Muscle layer of colon (tissue), 2 donors: ENCODE measurements at regions not wholly inside any gene's neighbourhood (a gene's known extent, or its start where the extent isn't known, plus 50 kb on each side); places are given as distances from the start of the nearest gene placed in this dataset.

Experiments
- H3K27ac ChIP-seq: one replicate; pipeline ENCODE4 v1.7.0; 2013; ENCODE audit warnings: low read depth, mild to moderate bottlenecking, low read length, moderate library complexity
- H3K27me3 ChIP-seq, 2 donors: one replicate each; pipeline ENCODE4 v1.7.0; 2013; ENCODE audit warnings: low read length in 2 of 2, mild to moderate bottlenecking in 2 of 2; ENCODE audit not compliant: insufficient read depth in 2 of 2, control insufficient read depth in 1 of 2
- H3K36me3 ChIP-seq: one replicate; pipeline ENCODE4 v1.7.0; 2013; ENCODE audit warnings: mild to moderate bottlenecking, low read length; ENCODE audit not compliant: insufficient read depth
- H3K4me1 ChIP-seq: one replicate; pipeline ENCODE4 v1.7.0; 2013; ENCODE audit warnings: mild to moderate bottlenecking, low read length; ENCODE audit not compliant: insufficient read depth
- H3K4me3 ChIP-seq, 2 donors: one replicate each; pipeline ENCODE4 v1.7.0; 2013; ENCODE audit warnings: low read length in 2 of 2, low read depth in 1 of 2, mild to moderate bottlenecking in 1 of 2, moderate library complexity in 1 of 2
- H3K9ac ChIP-seq: one replicate; pipeline ENCODE4 v1.7.0; 2013; ENCODE audit warnings: low read length
- H3K9me3 ChIP-seq: one replicate; pipeline ENCODE4 v1.7.0; 2013; ENCODE audit warnings: mild to moderate bottlenecking, low read length
- donor health status: abdominal sarcoma.
- donor health status: Adenocarcinoma of cecum.

DNA sequence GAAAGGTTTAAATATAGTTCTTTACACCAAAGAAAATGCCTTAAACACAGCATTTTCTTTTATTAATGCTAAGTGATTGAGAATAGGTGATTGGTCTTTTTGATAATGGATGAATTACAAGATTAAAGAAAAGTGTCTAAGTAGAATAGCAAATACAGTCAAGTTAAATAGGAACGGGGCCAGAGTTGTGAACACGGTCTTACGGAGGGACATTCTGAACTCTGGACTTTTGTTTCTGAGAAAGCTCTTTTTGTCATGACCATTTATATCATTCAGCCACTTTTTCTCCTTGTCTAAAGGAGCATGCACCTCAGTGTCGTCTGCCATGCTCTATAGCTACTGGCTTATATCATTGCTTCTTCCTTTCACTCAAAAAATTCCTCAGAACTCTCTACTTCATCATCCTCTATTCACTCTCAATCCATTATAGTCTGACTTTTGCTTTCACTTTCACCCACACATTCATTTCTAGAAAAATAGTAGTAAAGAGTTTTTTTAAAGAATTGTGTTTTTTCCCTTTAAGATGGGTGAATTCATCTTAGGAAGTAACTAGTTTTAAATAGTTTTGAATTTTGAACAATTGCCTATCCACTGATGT lies 263.0 kb upstream of the FBXL7 start:
- Histone ChIP-seq H3K4me1 (peaks cover 8% of the 10 kb centered on the region), H3K4me3 (no peak overlapping the region), H3K9ac (no peak overlapping the region), H3K27ac (no peak overlapping the region), H3K36me3 (no peaks in the 10 kb centered on the region), H3K27me3 (no peaks in the 10 kb centered on the region), H3K9me3 (no peaks in the 10 kb centered on the region)

DNA sequence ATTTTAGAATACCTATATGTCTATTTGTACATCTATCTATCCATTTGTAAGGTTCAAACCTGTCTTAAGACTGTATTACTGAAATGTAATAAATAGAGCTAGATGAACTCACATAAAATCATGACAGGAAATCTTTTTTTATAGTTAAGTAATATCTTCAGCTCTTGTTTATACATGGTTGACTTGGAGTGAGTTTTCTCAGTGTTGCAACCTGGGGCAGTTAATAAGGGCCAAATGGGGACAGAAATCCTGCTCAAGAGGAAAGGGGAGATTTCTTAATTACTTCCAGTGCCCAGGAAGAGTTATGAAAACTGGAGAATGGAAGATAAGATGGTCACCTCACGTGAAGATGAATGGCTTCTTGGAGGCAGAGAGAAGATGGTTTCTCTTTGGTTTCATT lies 265.1 kb upstream of the FBXL7 start:
- Histone ChIP-seq H3K4me3 (no peak overlapping the region), H3K4me1 (peaks cover 8% of the 10 kb centered on the region), H3K36me3 (no peaks in the 10 kb centered on the region)

DNA sequence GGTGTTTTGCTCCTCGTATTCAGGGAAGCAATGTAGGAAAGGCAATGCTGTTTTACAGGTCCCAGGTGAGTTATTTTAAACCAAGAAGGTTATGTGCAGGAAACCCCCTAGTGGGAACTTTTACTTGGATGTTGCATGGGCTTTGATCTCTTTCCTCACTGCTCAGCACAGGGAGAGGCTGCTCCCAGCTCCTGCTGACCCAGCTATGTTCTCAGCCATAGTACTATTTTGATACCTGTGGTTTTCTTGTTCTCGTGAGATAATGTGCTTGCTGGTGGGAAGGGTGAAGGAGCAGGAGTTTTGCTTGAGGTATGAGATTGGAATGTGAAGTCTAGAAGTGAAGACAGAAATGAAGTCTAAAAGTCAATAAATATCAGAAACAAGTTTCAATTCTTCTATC lies 265.6 kb upstream of the FBXL7 start:
- Histone ChIP-seq H3K4me1 (peaks cover 8% of the 10 kb centered on the region), H3K9ac (no peak overlapping the region), H3K27ac (no peak overlapping the region), H3K9me3 (no peaks in the 10 kb centered on the region), H3K27me3 (no peaks in the 10 kb centered on the region), H3K4me3 (no peak overlapping the region), H3K36me3 (no peaks in the 10 kb centered on the region)

More for the DNA sequence above, 265.1 kb upstream of the FBXL7 start:
- Histone ChIP-seq H3K27ac (no peak overlapping the region), H3K9ac (no peak overlapping the region), H3K9me3 (no peaks in the 10 kb centered on the region), H3K27me3 (no peaks in the 10 kb centered on the region)

DNA sequence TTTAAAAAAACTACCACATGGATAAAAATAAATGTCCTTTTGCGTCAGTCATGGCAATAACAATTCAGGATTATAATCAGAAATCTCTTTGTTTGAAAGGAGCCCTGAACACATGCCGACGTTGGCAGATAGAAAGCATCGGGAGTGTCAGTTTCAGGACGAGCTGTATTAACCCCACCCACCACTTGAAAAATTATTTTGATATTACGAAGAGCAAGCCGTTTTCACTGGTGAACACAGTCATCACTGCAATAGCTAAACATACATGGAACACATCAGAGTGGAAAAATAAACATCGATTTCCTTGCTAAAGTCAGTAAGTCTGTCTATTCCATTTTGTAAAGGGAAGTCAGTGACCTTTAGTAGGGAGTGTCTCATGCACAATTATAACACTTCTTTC lies 266.4 kb upstream of the FBXL7 start:
- no peaks in the 10 kb centered on the region for H3K36me3 ChIP-seq
- H3K9me3 ChIP-seq = no peaks in the 10 kb centered on the region
- H3K4me3 ChIP-seq = no peak overlapping the region
- peaks cover 8% of the 10 kb centered on the region for H3K4me1 ChIP-seq
- no peak overlapping the region for H3K27ac ChIP-seq
- no peaks in the 10 kb centered on the region for H3K27me3 ChIP-seq
- no peak overlapping the region for H3K9ac ChIP-seq

DNA sequence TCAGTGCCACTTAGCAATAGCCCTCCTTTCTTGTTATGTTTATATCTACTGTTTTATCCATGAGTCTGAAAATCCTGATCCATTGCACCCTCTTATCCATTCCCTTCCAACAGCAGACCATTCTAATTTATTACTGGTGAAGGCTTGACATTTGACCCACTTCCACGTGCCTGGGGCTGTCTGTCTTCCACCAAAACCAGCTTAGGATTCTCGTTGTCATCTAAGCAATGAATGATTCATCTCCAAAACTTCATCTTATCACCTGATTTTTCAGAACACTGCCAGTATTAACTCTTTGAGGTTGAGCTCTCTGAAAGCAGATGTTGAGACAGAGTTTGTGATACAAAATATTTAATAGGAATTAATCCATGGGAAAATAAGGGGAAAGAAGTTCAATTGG lies 277.8 kb upstream of the FBXL7 start:
- no peaks in the 10 kb centered on the region for H3K36me3 ChIP-seq
- no peaks in the 10 kb centered on the region for H3K9me3 ChIP-seq
- H3K9ac ChIP-seq = no peak overlapping the region
- no peaks in the 10 kb centered on the region for H3K27me3 ChIP-seq
- no peak overlapping the region for H3K27ac ChIP-seq
- H3K4me1 ChIP-seq = no peaks in the 10 kb centered on the region
- H3K4me3 ChIP-seq = no peak overlapping the region

DNA sequence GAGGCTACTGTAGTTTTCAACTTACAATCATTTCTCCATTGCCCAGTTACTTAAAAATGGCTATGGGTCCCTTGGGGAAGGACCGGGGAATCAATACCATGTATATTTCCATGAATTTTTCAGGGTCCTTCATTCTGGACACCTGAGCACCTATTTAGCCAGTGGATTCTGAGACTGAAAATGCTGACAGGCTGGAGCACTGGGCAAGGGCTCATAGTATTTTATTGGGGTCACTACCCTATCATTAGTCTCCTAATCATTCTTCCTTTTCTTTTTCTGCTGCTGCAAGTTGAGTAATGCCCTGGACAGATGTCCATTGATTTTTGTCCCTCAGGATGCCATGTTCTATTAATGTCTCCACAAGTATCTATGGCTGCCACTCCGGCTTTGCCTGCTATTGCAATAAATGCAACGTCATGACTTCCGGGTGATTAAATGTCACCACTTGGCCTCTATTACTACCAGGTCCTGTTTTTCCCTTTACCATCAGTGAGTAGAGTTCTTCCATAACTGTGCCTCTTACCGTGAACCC lies 279.3 kb upstream of the FBXL7 start:
- Histone ChIP-seq H3K4me3 (no peak overlapping the region), H3K36me3 (no peaks in the 10 kb centered on the region), H3K4me1 (no peaks in the 10 kb centered on the region), H3K9me3 (no peaks in the 10 kb centered on the region), H3K27ac (no peak overlapping the region), H3K9ac (no peak overlapping the region), H3K27me3 (no peaks in the 10 kb centered on the region)

DNA sequence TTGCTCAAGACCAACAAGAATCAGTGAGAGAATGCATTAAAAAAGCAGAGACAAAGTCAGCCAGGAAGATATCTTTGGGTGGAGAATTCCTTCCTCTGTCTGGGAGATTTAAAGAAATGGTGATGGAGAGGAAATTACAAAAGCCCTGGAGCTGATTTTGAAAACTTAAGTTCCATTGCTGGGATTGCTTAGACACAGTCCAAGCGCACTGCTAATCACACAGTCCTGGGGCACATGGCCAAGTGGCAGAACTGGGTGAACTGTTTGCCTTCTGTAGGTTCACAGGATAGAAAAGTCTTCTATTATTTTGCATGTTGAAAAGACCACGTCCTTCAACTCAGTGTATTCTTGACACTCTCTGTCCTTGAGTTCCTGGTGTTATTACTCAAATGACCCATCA lies 284.9 kb upstream of the FBXL7 start:
- H3K27ac ChIP-seq = no peak overlapping the region
- H3K4me1 ChIP-seq = no peaks in the 10 kb centered on the region
- H3K27me3 ChIP-seq = no peaks in the 10 kb centered on the region
- no peak overlapping the region for H3K9ac ChIP-seq
- H3K4me3 ChIP-seq = no peak overlapping the region
- H3K9me3 ChIP-seq = no peaks in the 10 kb centered on the region
- no peaks in the 10 kb centered on the region for H3K36me3 ChIP-seq

DNA sequence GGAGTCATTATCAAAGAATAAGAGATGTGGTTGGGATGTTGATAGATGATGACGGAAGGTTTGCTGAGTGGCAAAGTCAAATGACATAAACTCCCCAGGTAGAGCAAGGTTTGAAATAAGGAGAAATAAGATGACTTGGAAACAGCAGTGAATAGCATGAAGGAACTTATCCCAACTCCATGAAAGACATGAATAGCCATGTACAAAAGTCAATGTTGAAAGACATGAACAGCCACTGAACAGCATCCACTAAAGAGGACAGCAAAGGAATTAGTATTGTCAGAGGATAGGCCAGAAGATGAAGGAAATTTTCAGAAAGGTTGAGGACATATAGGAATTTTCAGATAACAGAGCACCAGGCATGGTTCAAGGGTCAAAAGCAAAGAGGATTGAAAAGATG lies 286.0 kb upstream of the FBXL7 start:
- H3K27ac ChIP-seq = no peak overlapping the region
- no peaks in the 10 kb centered on the region for H3K27me3 ChIP-seq
- H3K4me1 ChIP-seq = no peaks in the 10 kb centered on the region
- H3K36me3 ChIP-seq = no peaks in the 10 kb centered on the region
- no peak overlapping the region for H3K4me3 ChIP-seq
- H3K9me3 ChIP-seq = no peaks in the 10 kb centered on the region
- no peak overlapping the region for H3K9ac ChIP-seq

DNA sequence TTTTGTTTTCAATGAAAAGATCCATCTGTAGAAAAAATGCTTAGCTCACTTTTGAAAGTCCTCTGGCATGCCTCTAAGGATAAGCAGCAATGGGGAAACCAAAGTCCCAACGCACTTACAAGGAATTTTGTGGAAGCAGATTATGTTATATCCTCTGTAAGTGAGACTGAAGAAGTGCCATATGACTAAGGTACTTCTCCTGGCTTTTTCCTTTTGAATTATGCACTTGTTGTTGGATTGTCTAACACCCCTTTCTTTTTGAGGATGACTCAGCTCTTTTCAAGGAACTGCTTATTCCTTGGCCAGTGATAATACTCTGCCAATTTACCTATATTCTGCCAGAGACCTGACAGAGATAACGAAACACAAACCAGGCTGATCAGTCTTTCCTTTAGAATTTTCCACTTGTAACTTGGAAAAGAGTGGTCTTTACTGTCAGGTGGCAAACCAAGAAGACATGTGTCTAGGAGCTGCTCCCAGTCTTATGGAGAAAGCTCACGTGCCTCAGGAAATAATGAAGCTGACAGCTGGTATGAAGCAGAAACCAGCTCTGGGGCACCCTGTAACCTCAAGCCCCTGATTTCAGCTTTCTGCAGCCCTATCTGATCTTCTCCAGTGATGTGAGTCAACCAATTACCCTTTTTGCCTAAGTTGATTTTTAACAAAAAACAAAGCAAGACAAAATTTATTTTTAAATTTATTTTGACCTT lies 290.8 kb upstream of the FBXL7 start:
- Histone ChIP-seq H3K27ac (no peak overlapping the region), H3K27me3 (no peaks in the 10 kb centered on the region), H3K36me3 (no peaks in the 10 kb centered on the region), H3K9me3 (no peaks in the 10 kb centered on the region), H3K4me1 (no peaks in the 10 kb centered on the region), H3K4me3 (no peak overlapping the region), H3K9ac (no peak overlapping the region)

DNA sequence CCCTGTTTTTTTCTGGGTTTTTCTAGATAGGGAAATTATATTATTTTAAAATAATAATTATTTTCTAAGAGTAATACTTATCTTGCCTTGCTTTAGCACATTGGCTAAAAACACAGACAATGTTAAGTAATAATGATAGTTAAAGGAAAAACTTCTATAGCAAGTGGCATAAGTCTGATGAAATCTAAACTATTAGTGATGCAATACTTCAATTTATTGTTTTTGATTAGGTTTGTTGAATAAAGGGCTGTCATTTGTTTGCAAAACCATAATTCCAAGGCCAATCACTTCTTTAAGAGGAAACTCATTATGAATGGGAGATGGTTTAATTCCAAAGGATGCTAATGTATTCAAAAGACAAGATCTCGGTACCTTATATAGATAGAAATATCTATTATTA lies 293.8 kb upstream of the FBXL7 start:
- Histone ChIP-seq H3K27me3 (no peaks in the 10 kb centered on the region), H3K27ac (no peak overlapping the region), H3K9me3 (no peaks in the 10 kb centered on the region), H3K36me3 (no peaks in the 10 kb centered on the region), H3K9ac (no peak overlapping the region), H3K4me1 (no peaks in the 10 kb centered on the region), H3K4me3 (no peak overlapping the region)

DNA sequence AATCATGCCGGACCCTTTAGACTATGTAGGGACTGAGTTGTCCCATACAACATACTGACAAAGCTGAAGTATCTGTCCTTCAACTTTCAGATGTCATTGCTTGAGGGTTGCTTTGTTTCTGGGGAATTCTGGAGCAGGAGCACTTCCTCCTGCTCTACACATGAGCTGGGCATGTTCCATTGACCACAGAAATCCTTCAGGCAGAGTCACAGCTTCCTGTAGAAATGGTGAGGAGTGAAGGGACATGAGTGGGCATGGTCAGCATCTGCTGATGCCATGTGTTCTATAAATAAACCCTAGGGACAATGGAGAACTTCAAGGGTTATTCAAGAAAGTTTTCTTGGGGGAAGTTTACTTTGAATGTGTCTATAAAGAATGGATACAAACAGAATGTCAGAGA lies 296.6 kb upstream of the FBXL7 start:
- Histone ChIP-seq H3K27ac (no peak overlapping the region), H3K4me3 (no peak overlapping the region), H3K4me1 (no peaks in the 10 kb centered on the region), H3K27me3 (no peaks in the 10 kb centered on the region), H3K36me3 (no peaks in the 10 kb centered on the region), H3K9ac (no peak overlapping the region), H3K9me3 (no peaks in the 10 kb centered on the region)

DNA sequence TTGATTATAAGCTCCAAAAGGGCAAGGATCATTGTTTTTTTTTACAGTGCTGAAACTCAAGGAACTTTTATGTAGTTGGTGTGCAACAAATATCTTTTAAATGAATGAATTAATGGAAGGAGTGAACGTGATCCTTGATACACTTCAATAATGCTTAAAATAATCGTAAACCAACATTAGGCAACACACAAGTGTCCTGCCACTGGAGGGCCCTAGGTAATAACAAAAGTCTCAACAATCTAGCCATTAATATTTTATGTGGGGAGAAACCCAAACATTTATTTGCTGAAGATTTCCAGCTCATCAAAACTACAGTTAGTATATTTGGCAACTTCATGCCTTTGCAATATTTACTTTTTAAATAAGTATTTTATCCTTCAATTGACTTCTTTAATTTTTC lies 309.0 kb upstream of the FBXL7 start:
- Histone ChIP-seq H3K36me3 (no peaks in the 10 kb centered on the region), H3K9me3 (no peaks in the 10 kb centered on the region), H3K27me3 (no peaks in the 10 kb centered on the region), H3K4me1 (no peaks in the 10 kb centered on the region), H3K9ac (no peak overlapping the region), H3K4me3 (no peak overlapping the region), H3K27ac (no peak overlapping the region)
